Lung (tissue), 11 donors: ENCODE measurements at regions not wholly inside any gene's neighbourhood (a gene's known extent, or its start where the extent isn't known, plus 50 kb on each side); places are given as distances from the start of the nearest gene placed in this dataset.

Experiments
- ATAC-seq: fragments of 200-7000 bp; cut with Tn5 transposase; one replicate; pipeline ENCODE4 v1.9.1; 2020; ENCODE audit warnings: moderate number of reproducible peaks; ENCODE audit not compliant: insufficient read depth, low FRiP score
- DNase-seq, 3 donors: peaks; one replicate each; pipeline ENCODE4 v3.0.0-alpha.2; 2013 to 2017
- H3K27ac ChIP-seq, 2 donors: one replicate each; pipeline ENCODE4 v1.5.1; 2013; ENCODE audit warnings: mild to moderate bottlenecking in 2 of 2, moderate library complexity in 2 of 2, control low read depth in 1 of 2, inconsistent platforms in 1 of 2, low read depth in 1 of 2, low read length in 1 of 2
- H3K27me3 ChIP-seq, 3 donors: one replicate each; pipeline ENCODE4 v1.5.1; 2013; ENCODE audit warnings: low read length in 2 of 3; ENCODE audit not compliant: control insufficient read depth in 3 of 3, insufficient read depth in 3 of 3
- H3K36me3 ChIP-seq, 4 donors: one replicate each; pipeline ENCODE4 v1.5.1; 2013; ENCODE audit warnings: low read length in 4 of 4, mild to moderate bottlenecking in 1 of 4, moderate library complexity in 1 of 4; ENCODE audit not compliant: control insufficient read depth in 4 of 4, insufficient read depth in 4 of 4
- H3K4me1 ChIP-seq, 5 donors: one replicate each; pipeline ENCODE4 v1.5.1; 2013; ENCODE audit warnings: low read length in 5 of 5, mild to moderate bottlenecking in 2 of 5, moderate library complexity in 1 of 5; ENCODE audit not compliant: control insufficient read depth in 5 of 5, insufficient read depth in 5 of 5
- H3K4me3 ChIP-seq: one replicate; pipeline ENCODE4 v1.5.1; 2013; ENCODE audit warnings: mild to moderate bottlenecking, control low read depth, moderate library complexity
- H3K9ac ChIP-seq, 2 donors: one replicate each; pipeline ENCODE4 v1.5.1; 2013; ENCODE audit warnings: low read length in 2 of 2, control low read depth in 1 of 2; ENCODE audit not compliant: insufficient read depth in 1 of 2
- H3K9me3 ChIP-seq, 4 donors: one replicate each; pipeline ENCODE4 v1.5.1; 2013; ENCODE audit warnings: low read length in 3 of 4, mild to moderate bottlenecking in 1 of 4, moderate library complexity in 1 of 4; ENCODE audit not compliant: control insufficient read depth in 4 of 4, insufficient read depth in 3 of 4
- WGBS, 2 donors: extraction: QIAGEN DNeasy Blood & Tissue Kit; methylation state at CpG; one replicate each; pipeline ENCODE4 v1.1.7; 2013; 5-methylcytosine and 5-hydroxymethylcytosine counted together
- TF ChIP-seq, protein P1 (sequence below): IDR thresholded peaks from 2 replicates; pipeline ENCODE4 v1.5.1; 2012; ENCODE audit warnings: mild to moderate bottlenecking; ENCODE audit errors: control extremely low read depth, extremely low read depth
- donor health status: control.
- donor health status: control.
- donor health status: Bipolar disorder and iron deficiency.
- donor health status: healthy.
- donor health status: DM: yes; HTN: yes; CAD: no.

GRCh38 chr2:51707625-51708024 is 675.7 kb upstream of the NRXN1 start:
- no peaks in the 10 kb centered on the region for H3K27me3 ChIP-seq
- no peaks in the 10 kb centered on the region for H3K9me3 ChIP-seq
- H3K36me3 ChIP-seq, result no peaks in the 10 kb centered on the region
- ATAC-seq (no peak), DNase-seq (no peak)
- TF ChIP-seq, protein P1, sequence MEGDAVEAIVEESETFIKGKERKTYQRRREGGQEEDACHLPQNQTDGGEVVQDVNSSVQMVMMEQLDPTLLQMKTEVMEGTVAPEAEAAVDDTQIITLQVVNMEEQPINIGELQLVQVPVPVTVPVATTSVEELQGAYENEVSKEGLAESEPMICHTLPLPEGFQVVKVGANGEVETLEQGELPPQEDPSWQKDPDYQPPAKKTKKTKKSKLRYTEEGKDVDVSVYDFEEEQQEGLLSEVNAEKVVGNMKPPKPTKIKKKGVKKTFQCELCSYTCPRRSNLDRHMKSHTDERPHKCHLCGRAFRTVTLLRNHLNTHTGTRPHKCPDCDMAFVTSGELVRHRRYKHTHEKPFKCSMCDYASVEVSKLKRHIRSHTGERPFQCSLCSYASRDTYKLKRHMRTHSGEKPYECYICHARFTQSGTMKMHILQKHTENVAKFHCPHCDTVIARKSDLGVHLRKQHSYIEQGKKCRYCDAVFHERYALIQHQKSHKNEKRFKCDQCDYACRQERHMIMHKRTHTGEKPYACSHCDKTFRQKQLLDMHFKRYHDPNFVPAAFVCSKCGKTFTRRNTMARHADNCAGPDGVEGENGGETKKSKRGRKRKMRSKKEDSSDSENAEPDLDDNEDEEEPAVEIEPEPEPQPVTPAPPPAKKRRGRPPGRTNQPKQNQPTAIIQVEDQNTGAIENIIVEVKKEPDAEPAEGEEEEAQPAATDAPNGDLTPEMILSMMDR, result no peak
- H3K9ac ChIP-seq, result no peak overlapping the region
- H3K4me3 ChIP-seq, result no peak overlapping the region
- H3K27ac ChIP-seq, result no peak overlapping the region
- H3K4me1 ChIP-seq, result no peaks in the 10 kb centered on the region
- WGBS, 2 donors, result 87 to 93% methylated on average over 3 of the region's 3 CpGs

- 53 to 69% methylated on average over 3 of the region's 3 CpGs for WGBS, 2 donors
- no peaks in the 10 kb centered on the region for H3K9me3 ChIP-seq
- H3K4me3 ChIP-seq, result no peak overlapping the region
- no peaks in the 10 kb centered on the region for H3K27me3 ChIP-seq
- H3K27ac ChIP-seq, result no peak overlapping the region
- TF ChIP-seq, protein P1, result no peak
- H3K36me3 ChIP-seq, result no peaks in the 10 kb centered on the region
- ATAC-seq (no peak), DNase-seq (no peak)
- no peak overlapping the region for H3K9ac ChIP-seq
- no peaks in the 10 kb centered on the region for H3K4me1 ChIP-seq
Measured at GRCh38 chr2:51706220-51706619, 674.3 kb upstream of the NRXN1 start.

GRCh38 chr2:51705417-51705816 is 673.5 kb upstream of the NRXN1 start:
- no peak overlapping the region for H3K9ac ChIP-seq
- H3K36me3 ChIP-seq, result no peaks in the 10 kb centered on the region
- WGBS, 2 donors, result 86 to 92% methylated on average over 1 of the region's 1 CpG
- DNase-seq (no peak), ATAC-seq (no peak)
- no peaks in the 10 kb centered on the region for H3K4me1 ChIP-seq
- TF ChIP-seq, protein P1, result no peak
- H3K4me3 ChIP-seq, result no peak overlapping the region
- H3K27ac ChIP-seq, result no peak overlapping the region
- no peaks in the 10 kb centered on the region for H3K27me3 ChIP-seq
- no peaks in the 10 kb centered on the region for H3K9me3 ChIP-seq

- no peak overlapping the region for H3K9ac ChIP-seq
- H3K27me3 ChIP-seq, result no peaks in the 10 kb centered on the region
- H3K9me3 ChIP-seq, result no peaks in the 10 kb centered on the region
- TF ChIP-seq, protein P1, result no peak
- no peaks in the 10 kb centered on the region for H3K36me3 ChIP-seq
- H3K4me1 ChIP-seq, result no peaks in the 10 kb centered on the region
- WGBS, 2 donors, result 79 to 84% methylated on average over 3 of the region's 3 CpGs
- H3K4me3 ChIP-seq, result no peak overlapping the region
- H3K27ac ChIP-seq, result no peak overlapping the region
- no peak for DNase-seq
- ATAC-seq, result no peak
Measured at GRCh38 chr2:51698021-51698420, 666.1 kb upstream of the NRXN1 start.
